ENCODE measurements at regions not wholly inside any gene's neighbourhood (a gene's known extent, or its start where the extent isn't known, plus 50 kb on each side); places are given as distances from the start of the nearest gene placed in this dataset.

- no peak overlapping the region for H3K4me3 ChIP-seq (ENCODE audit: insufficient read depth, low read depth, low read length)
- peak overlapping the region; percentile 93 for H2AFZ ChIP-seq (replicated peaks; ENCODE audit: low read length, poor library complexity)
- TF ChIP-seq POLR2A (IDR thresholded peaks at IDR 0.05; ENCODE audit: low read depth, low read length) (no peak; the same call in 1 of the 2 replicates), BHLHE40 (IDR thresholded peaks at IDR 0.05; ENCODE audit: low read depth, low read length) (no peak), CEBPB (IDR thresholded peaks at IDR 0.05; ENCODE audit: low read depth, low read length) (peak; percentile 96), RAD21 (IDR thresholded peaks at IDR 0.05; ENCODE audit: low read length) (peak; percentile 18), NFE2L2 (IDR thresholded peaks at IDR 0.05; ENCODE audit: low read depth, low read length) (peak; percentile 65; the same call in 1 of the 2 replicates), USF2 (IDR thresholded peaks at IDR 0.05; ENCODE audit: low read depth, low read length) (no peak), FOS (IDR thresholded peaks at IDR 0.05; ENCODE audit: low read depth, low read length) (peak; percentile 67), SMC3 (IDR thresholded peaks at IDR 0.05; ENCODE audit: low read depth, low read length) (no peak), ELK1 (IDR thresholded peaks at IDR 0.05; ENCODE audit: borderline replicate concordance, low read depth, low read length) (no peak), MAFK (IDR thresholded peaks at IDR 0.05; ENCODE audit: low read depth, low read length) (no peak; the same call in 1 of the 2 replicates), CHD1 (IDR thresholded peaks at IDR 0.05; ENCODE audit: low read depth, low read length) (no peak), RFX5 (IDR thresholded peaks at IDR 0.05; ENCODE audit: low read depth, low read length) (no peak), RCOR1 (IDR thresholded peaks at IDR 0.05; ENCODE audit: insufficient replicate concordance, low read length) (no peak), MXI1 (IDR thresholded peaks at IDR 0.05; ENCODE audit: borderline replicate concordance, low read depth, low read length) (no peak)
Observed at GRCh38 chr17:71976011-71976649, 144.7 kb upstream of the SOX9 start.

More at GRCh38 chr17:71976011-71976649, 144.7 kb upstream of the SOX9 start:
- Histone ChIP-seq H3K27ac (ENCODE audit: insufficient read depth, low read length) (peak overlapping the region; percentile 82), H2BK20ac (ENCODE audit: low read depth, low read length) (peak overlapping the region; percentile 90), H3K56ac (ENCODE audit: extremely low read depth, insufficient read depth, low read length) (peak overlapping the region; percentile 78; the same call in 1 of the 2 replicates), H3K14ac (replicated peaks; ENCODE audit: low read depth, low read length) (peak overlapping the region; percentile 88), H3K79me1 (ENCODE audit: low read depth in 1 of 2, low read length in 2 of 2) (no peaks in the 10 kb centered on the region), H4K91ac (ENCODE audit: insufficient read depth, low read depth, low read length) (peak overlapping the region; percentile 97), H3K27me3 (ENCODE audit: control insufficient read depth, insufficient read depth, low read length) (no peaks in the 10 kb centered on the region), H4K8ac (ENCODE audit: low read depth in 2 of 2, low read length in 2 of 2) (peak overlapping the region; percentile 95 to 96), H3K9ac (ENCODE audit: low read depth, low read length) (peak overlapping the region; percentile 61), H3K4me2 (ENCODE audit: low read depth, low read length) (peak overlapping the region; percentile 83), H3K23ac (ENCODE audit: low read depth, low read length) (peak overlapping the region; percentile 84; the same call in 1 of the 2 replicates), H2AK5ac (ENCODE audit: low read depth, low read length) (peak overlapping the region; percentile 16; the same call in 1 of the 2 replicates), H3K4me1 (ENCODE audit: control insufficient read depth, insufficient read depth, low read length) (peaks cover 3% of the 10 kb centered on the region; the same call in 1 of the 2 replicates), H3K4ac (ENCODE audit: low read depth, low read length) (peak overlapping the region; percentile 91), H3K36me3 (ENCODE audit: control insufficient read depth, insufficient read depth, low read length) (no peaks in the 10 kb centered on the region), H2BK5ac (ENCODE audit: low read depth, low read length, poor library complexity, severe bottlenecking) (peak overlapping the region; percentile 77), H2BK120ac (ENCODE audit: low read depth, low read length) (peak overlapping the region; percentile 87), H2AK9ac (replicated peaks; ENCODE audit: low read depth, low read length, poor library complexity) (peak overlapping the region; percentile 44), H3K9me3 (ENCODE audit: control insufficient read depth, insufficient read depth, low read length) (no peaks in the 10 kb centered on the region), H2BK15ac (ENCODE audit: low read depth, low read length) (peak overlapping the region; percentile 77; the same call in 2 of the 3 replicates), H4K5ac (ENCODE audit: low read depth, low read length) (peak overlapping the region; percentile 53; the same call in 1 of the 2 replicates), H3K18ac (ENCODE audit: low read depth, low read length) (peak overlapping the region; percentile 65), H4K20me1 (ENCODE audit: insufficient read depth, low read length) (no peaks in the 10 kb centered on the region), H3K9me1 (ENCODE audit: insufficient read depth, low read length) (peaks cover 5% of the 10 kb centered on the region)
- ATAC-seq (ENCODE audit: low read depth) (peak; percentile 98), DNase-seq (peak; percentile 97)
- in situ Hi-C loops (cut with MboI; ENCODE audit: low sequenced_read_pairs), result no loop called here
- POLR2A ChIA-PET (ENCODE audit: unreplicated experiment), result interaction anchor here (0.6 to 0.7 kb wide), 2 partner anchors 10 to 516 kb away, joined by 5 to 11 read pairs; no protein-coding TSS in a partner anchor
- no TSS peak for BruUV-seq (replicated peaks)
- 10% methylated on average over 7 of the region's 15 CpGs; no CpG with 5 or more reads in 1 of the 2 experiments for WGBS, 2 experiments (ENCODE audit: extremely low coverage in 2 of 2, insufficient read length in 1 of 2)
- CTCF ChIA-PET, result interaction anchor here (0.5 to 1.5 kb wide), 3 partner anchors 18 to 1209 kb away, joined by 3 to 6 read pairs (median 4); no protein-coding TSS in a partner anchor
- dilution Hi-C loops (cut with HindIII; ENCODE audit: low sequenced_read_pairs, unreplicated experiment), result no loop called here
- intact Hi-C loops (cut with micrococcal nuclease), result loop anchor here (10.0 kb wide), 1 partner anchor 341 kb away; no protein-coding TSS in a partner anchor

Data from IMR-90 (cell line).